CD14-positive monocyte (primary cell): ENCODE measurements at regions not wholly inside any gene's neighbourhood (a gene's known extent, or its start where the extent isn't known, plus 50 kb on each side); places are given as distances from the start of the nearest gene placed in this dataset.

ENCODE experiments used
- DNase-seq, 3 donors: peaks; one replicate each; pipeline ENCODE4 v3.0.0-alpha.2; 2011 to 2022
- H2AFZ ChIP-seq: 2 replicates; pipeline ENCODE4 v1.6.0; 2012; ENCODE audit warnings: mild to moderate bottlenecking, low read depth, low read length, inconsistent platforms; ENCODE audit not compliant: insufficient read depth, poor library complexity, severe bottlenecking
- H3K27ac ChIP-seq, 2 donors: 1 replicate in 1 of 2; 2 replicates in 1 of 2; pipeline ENCODE4 v1.5.1; 2012 to 2013; ENCODE audit warnings: low read length in 2 of 2, control low read depth in 1 of 2, inconsistent platforms in 1 of 2, low read depth in 1 of 2, mild to moderate bottlenecking in 1 of 2
- H3K27me3 ChIP-seq, 2 donors: one replicate each; pipeline versions ENCODE4 v1.6.0 to v1.6.1; 2011 to 2013; ENCODE audit warnings: low read length in 2 of 2; ENCODE audit not compliant: control insufficient read depth in 2 of 2, insufficient read depth in 2 of 2
- H3K36me3 ChIP-seq, 2 donors: replicated peaks in 1 of 2; 1 replicate in 1 of 2; 2 replicates in 1 of 2; pipeline versions ENCODE4 v1.5.1 to v1.6.1; 2012 to 2013; ENCODE audit warnings: low read length in 2 of 2, control low read depth in 1 of 2, inconsistent platforms in 1 of 2, mild to moderate bottlenecking in 1 of 2; ENCODE audit not compliant: insufficient read depth in 2 of 2, control insufficient read depth in 1 of 2
- H3K4me1 ChIP-seq, 2 donors: 1 replicate in 1 of 2; 2 replicates in 1 of 2; pipeline versions ENCODE4 v1.5.1 to v1.6.1; 2012 to 2013; ENCODE audit warnings: low read length in 2 of 2, control low read depth in 1 of 2, inconsistent platforms in 1 of 2, mild to moderate bottlenecking in 1 of 2, moderate library complexity in 1 of 2; ENCODE audit not compliant: insufficient read depth in 2 of 2, control insufficient read depth in 1 of 2
- H3K4me2 ChIP-seq: replicated peaks from 2 replicates; pipeline ENCODE3; 2012; ENCODE audit warnings: low read length, moderate library complexity, mild to moderate bottlenecking; ENCODE audit not compliant: poor library complexity, severe bottlenecking; ENCODE audit errors: extremely low read depth
- H3K4me3 ChIP-seq, 3 experiments: fragments of 200-600 bp in 1 of 3; sonication (generic) in 1 of 3; replicated peaks in 1 of 3; 1 replicate in 2 of 3; 2 replicates in 1 of 3; pipeline ENCODE4 v1.5.1; 2011 to 2013; ENCODE audit warnings: low read length in 3 of 3, mild to moderate bottlenecking in 3 of 3, control low read depth in 2 of 3, low read depth in 2 of 3, inconsistent platforms in 1 of 3, moderate library complexity in 1 of 3
- H3K79me2 ChIP-seq: 2 replicates; pipeline ENCODE4 v1.6.0; 2012; ENCODE audit warnings: mild to moderate bottlenecking, control low read depth, inconsistent platforms, low read length, moderate library complexity; ENCODE audit not compliant: insufficient read depth
- H3K9ac ChIP-seq: 2 replicates; pipeline ENCODE4 v1.6.0; 2017; ENCODE audit warnings: low read length, mild to moderate bottlenecking; ENCODE audit not compliant: insufficient read depth, poor library complexity, severe bottlenecking
- H3K9me3 ChIP-seq, 2 donors: replicated peaks in 1 of 2; 1 replicate in 1 of 2; 2 replicates in 1 of 2; pipeline versions ENCODE4 v1.5.1 to v1.6.1; 2012 to 2013; ENCODE audit warnings: low read length in 2 of 2, control low read depth in 1 of 2; ENCODE audit not compliant: control insufficient read depth in 1 of 2, insufficient read depth in 1 of 2
- H4K20me1 ChIP-seq: 2 replicates; pipeline ENCODE4 v1.6.0; 2012; ENCODE audit warnings: mild to moderate bottlenecking, low read length, control low read depth, moderate library complexity; ENCODE audit not compliant: insufficient read depth
- H3K27ac Mint-ChIP-seq, 7 donors: one replicate each; pipeline ENCODE4 v1.8.0; 2020; ENCODE audit warnings: mild to moderate bottlenecking in 7 of 7, mixed read lengths in 7 of 7, moderate library complexity in 6 of 7, inconsistent platforms in 2 of 7
- H3K27me3 Mint-ChIP-seq, 3 donors: one replicate each; pipeline ENCODE4 v1.8.0; 2021 to 2022; ENCODE audit warnings: low read depth in 3 of 3, mild to moderate bottlenecking in 3 of 3, mixed read lengths in 3 of 3, moderate library complexity in 3 of 3, inconsistent platforms in 1 of 3
- H3K36me3 Mint-ChIP-seq, 2 donors: one replicate each; pipeline ENCODE4 v1.8.0; 2020; ENCODE audit warnings: mixed read lengths in 2 of 2, inconsistent platforms in 1 of 2, mild to moderate bottlenecking in 1 of 2
- H3K4me1 Mint-ChIP-seq: one replicate; pipeline ENCODE4 v1.8.0; 2020; ENCODE audit warnings: mild to moderate bottlenecking, mixed read lengths
- H3K4me3 Mint-ChIP-seq, 2 donors: one replicate each; pipeline ENCODE4 v1.8.0; 2020; ENCODE audit warnings: mild to moderate bottlenecking in 2 of 2, mixed read lengths in 2 of 2, moderate library complexity in 1 of 2
- H3K9me3 Mint-ChIP-seq, 7 donors: one replicate each; pipeline ENCODE4 v1.8.0; 2020 to 2022; ENCODE audit warnings: mixed read lengths in 7 of 7, mild to moderate bottlenecking in 6 of 7, moderate library complexity in 6 of 7, inconsistent platforms in 2 of 7
- CTCF ChIP-seq: fragments of 200-600 bp; IDR thresholded peaks from one replicate; pipeline ENCODE4 v1.8.0; 2022; ENCODE audit warnings: antibody characterized with exemption, mild to moderate bottlenecking
- WGBS: methylation state at CpG from one replicate; pipeline ENCODE4 v1.1.5; 2013; ENCODE audit warnings: missing lambda C conversion rate; ENCODE audit not compliant: insufficient coverage; 5-methylcytosine and 5-hydroxymethylcytosine counted together
- intact Hi-C, 2 donors: fragments of 100-400 bp; cut with micrococcal nuclease; formaldehyde crosslinking; loops; one replicate each; pipeline versions ENCODE4 v1.15.0 to v1.15.1; 2023

- H4K20me1 ChIP-seq: no peaks in the 10 kb centered on the region
- no peaks in the 10 kb centered on the region for H3K4me1 ChIP-seq
- H3K27me3 ChIP-seq: no peaks in the 10 kb centered on the region
- Mint-ChIP-seq H3K27me3 (no peaks in the 10 kb centered on the region), H3K4me1 (no peaks in the 10 kb centered on the region), H3K27ac (peak overlapping the region in 1 of 7 donors; percentile 33), H3K9me3 (peaks cover 0 to 21% (median 2%) of the 10 kb centered on the region in 7 donors), H3K4me3 (no peak overlapping the region), H3K36me3 (no peaks in the 10 kb centered on the region)
- peaks cover 6 to 8% of the 10 kb centered on the region in 2 donors for H3K9me3 ChIP-seq
- H3K36me3 ChIP-seq: no peaks in the 10 kb centered on the region
- DNase-seq: no peak
- H3K9ac ChIP-seq: no peak overlapping the region
- no peak for TF ChIP-seq CTCF
- no peak overlapping the region for H3K4me2 ChIP-seq
- WGBS: 100% methylated on average over 1 of the region's 4 CpGs
- no peak overlapping the region for H3K4me3 ChIP-seq
- no peak overlapping the region for H3K27ac ChIP-seq
- intact Hi-C loops: no loop called here
- no peaks in the 10 kb centered on the region for H3K79me2 ChIP-seq
- no peak overlapping the region for H2AFZ ChIP-seq
Measured at GRCh38 chr4:79763486-79764075, 309.4 kb downstream of the ANTXR2 start.

- no peak overlapping the region for H3K27ac Mint-ChIP-seq
- no peak for DNase-seq
Measured at GRCh38 chr4:79759793-79760192, 313.2 kb downstream of the ANTXR2 start.

More at GRCh38 chr4:79759793-79760192, 313.2 kb downstream of the ANTXR2 start:
- Histone ChIP-seq H3K4me1 (no peaks in the 10 kb centered on the region), H2AFZ (no peak overlapping the region), H3K9me3 (no peaks in the 10 kb centered on the region), H4K20me1 (no peaks in the 10 kb centered on the region), H3K4me3 (no peak overlapping the region), H3K27me3 (no peaks in the 10 kb centered on the region), H3K4me2 (no peak overlapping the region), H3K36me3 (no peaks in the 10 kb centered on the region), H3K27ac (no peak overlapping the region), H3K9ac (no peak overlapping the region), H3K79me2 (no peaks in the 10 kb centered on the region)
- intact Hi-C loops: no loop called here
- H3K36me3 Mint-ChIP-seq: no peaks in the 10 kb centered on the region
- H3K9me3 Mint-ChIP-seq: peaks cover 0 to 9% (median 0%) of the 10 kb centered on the region in 7 donors
- TF ChIP-seq CTCF: no peak
- no peaks in the 10 kb centered on the region for H3K27me3 Mint-ChIP-seq
- no peaks in the 10 kb centered on the region for H3K4me1 Mint-ChIP-seq
- H3K4me3 Mint-ChIP-seq: no peak overlapping the region
